GM18519 (cell line): ENCODE measurements at regions not wholly inside any gene's neighbourhood (a gene's known extent, or its start where the extent isn't known, plus 50 kb on each side); places are given as distances from the start of the nearest gene placed in this dataset.

Experiments
- ATAC-seq: cut with Tn5 transposase; IDR thresholded peaks from one replicate; pipeline ENCODE4 v1.9.1; 2021; ENCODE audit warnings: mild to moderate bottlenecking, moderate library complexity; ENCODE audit not compliant: unreplicated experiment, low FRiP score

- ATAC-seq = no peak
These were observed 79.7 kb upstream of the CES5A start for GRCh38 chr16:55954906-55955305.

- ATAC-seq = no peak
These were observed 74.3 kb upstream of the CES5A start for GRCh38 chr16:55949518-55949917.

GRCh38 chr16:55948230-55948629 lies 73.1 kb upstream of the CES5A start:
- ATAC-seq = no peak

GRCh38 chr16:55947366-55947765 lies 72.2 kb upstream of the CES5A start:
- no peak for ATAC-seq

GRCh38 chr16:55944377-55944802 lies 69.2 kb upstream of the CES5A start:
- no peak for ATAC-seq

GRCh38 chr16:55943267-55943666 lies 68.1 kb upstream of the CES5A start:
- no peak for ATAC-seq

GRCh38 chr16:55942821-55943220 lies 67.6 kb upstream of the CES5A start:
- no peak for ATAC-seq

- no peak for ATAC-seq
These were observed 66.4 kb upstream of the CES5A start for GRCh38 chr16:55941552-55941951.

- no peak for ATAC-seq
These were observed 63.0 kb upstream of the CES5A start for GRCh38 chr16:55938126-55938525.

- ATAC-seq = no peak
These were observed 57.9 kb upstream of the CES5A start for GRCh38 chr16:55933038-55933437.

- no peak for ATAC-seq
These were observed 54.9 kb upstream of the CES5A start for GRCh38 chr16:55930036-55930435.

- ATAC-seq = no peak
These were observed 54.0 kb upstream of the CES5A start for GRCh38 chr16:55929181-55929580.

GRCh38 chr16:55925242-55925641 lies 50.1 kb upstream of the CES5A start:
- ATAC-seq = no peak
